ENCODE measurements at regions not wholly inside any gene's neighbourhood (a gene's known extent, or its start where the extent isn't known, plus 50 kb on each side); places are given as distances from the start of the nearest gene placed in this dataset.

GRCh38 chr7:136392856-136393255, 415.7 kb upstream of the MTPN start:
- TF ChIP-seq, protein P1, sequence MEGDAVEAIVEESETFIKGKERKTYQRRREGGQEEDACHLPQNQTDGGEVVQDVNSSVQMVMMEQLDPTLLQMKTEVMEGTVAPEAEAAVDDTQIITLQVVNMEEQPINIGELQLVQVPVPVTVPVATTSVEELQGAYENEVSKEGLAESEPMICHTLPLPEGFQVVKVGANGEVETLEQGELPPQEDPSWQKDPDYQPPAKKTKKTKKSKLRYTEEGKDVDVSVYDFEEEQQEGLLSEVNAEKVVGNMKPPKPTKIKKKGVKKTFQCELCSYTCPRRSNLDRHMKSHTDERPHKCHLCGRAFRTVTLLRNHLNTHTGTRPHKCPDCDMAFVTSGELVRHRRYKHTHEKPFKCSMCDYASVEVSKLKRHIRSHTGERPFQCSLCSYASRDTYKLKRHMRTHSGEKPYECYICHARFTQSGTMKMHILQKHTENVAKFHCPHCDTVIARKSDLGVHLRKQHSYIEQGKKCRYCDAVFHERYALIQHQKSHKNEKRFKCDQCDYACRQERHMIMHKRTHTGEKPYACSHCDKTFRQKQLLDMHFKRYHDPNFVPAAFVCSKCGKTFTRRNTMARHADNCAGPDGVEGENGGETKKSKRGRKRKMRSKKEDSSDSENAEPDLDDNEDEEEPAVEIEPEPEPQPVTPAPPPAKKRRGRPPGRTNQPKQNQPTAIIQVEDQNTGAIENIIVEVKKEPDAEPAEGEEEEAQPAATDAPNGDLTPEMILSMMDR (IDR thresholded peaks at IDR 0.05; ENCODE audit: insufficient read depth, low read length, poor library complexity, severe bottlenecking), result no peak
- no peak for TF ChIP-seq EZH2phosphoT487 (conservative IDR thresholded peaks at IDR 0.05; ENCODE audit: low read length)
